HCT116 (cell line): ENCODE measurements at regions not wholly inside any gene's neighbourhood (a gene's known extent, or its start where the extent isn't known, plus 50 kb on each side); places are given as distances from the start of the nearest gene placed in this dataset.

Source experiments
- ATAC-seq: fragments of 200-7000 bp; cut with Tn5 transposase; 2 replicates; pipeline ENCODE4 v1.9.1; 2020; ENCODE audit warnings: mild to moderate bottlenecking, moderate library complexity
- BruUV-seq: library from RNA; stranded (reverse); fragments of 400-500 nt; replicated peaks from 2 replicates; lab custom pipeline; 2021; lab: Mats Ljungman, UMichigan
- CTCF ChIA-PET: fragments of 300-600 bp; sonication (Branson Sonifier 250); formaldehyde crosslinking; loops from one replicate; lab custom pipeline; 2021; ENCODE audit warnings: antibody characterized with exemption; lab: Charles Lee
- POLR2A ChIA-PET: fragments of 300-600, 350-600 bp; sonication (Branson Sonifier 250); formaldehyde crosslinking; loops from one replicate; lab custom pipeline; 2021; ENCODE audit warnings: antibody characterized with exemption; lab: Charles Lee
- RAD21 ChIA-PET, 2 experiments: fragments of 300-600 bp; sonication (Branson Sonifier 250); formaldehyde crosslinking; loops; one replicate each; lab custom pipeline; 2023; ENCODE audit warnings: low total read pairs in 2 of 2; ENCODE audit not compliant: uncharacterized antibody in 2 of 2, unreplicated experiment in 2 of 2, low non-redundant PET in 1 of 2; lab: Charles Lee
- DNase-seq: peaks from one replicate; pipeline ENCODE4 v3.0.0-alpha.2; 2010; ENCODE audit warnings: low read depth, low spot score
- H2AFZ ChIP-seq: fragments of 200-600 bp; shearing (Covaris generic), sonication (generic); 2 replicates; pipeline ENCODE4 v1.6.1; 2017; ENCODE audit warnings: low read depth, mixed run types, mixed read lengths, antibody characterized with exemption, low read length; ENCODE audit not compliant: poor library complexity, severe bottlenecking
- H3K27ac ChIP-seq: 2 replicates; pipeline ENCODE4 v1.5.1; 2012; ENCODE audit warnings: low read depth, low read length
- H3K27me3 ChIP-seq: fragments of 200-600 bp; sonication (generic); 2 replicates; pipeline ENCODE4 v1.6.1; 2016; ENCODE audit warnings: mixed run types, low read length, mixed read lengths; ENCODE audit not compliant: insufficient read depth
- H3K36me3 ChIP-seq, 2 experiments: fragments of 200-500 bp in 1 of 2; fragments of 200-600 bp in 1 of 2; sonication (Bioruptor generic) in 1 of 2; sonication (generic) in 1 of 2; 2 replicates each; pipeline versions ENCODE4 v1.5.1 to v1.6.1; 2014 to 2016; ENCODE audit warnings: low read length in 2 of 2, inconsistent platforms in 1 of 2, mixed read lengths in 1 of 2, mixed run types in 1 of 2; ENCODE audit not compliant: insufficient read depth in 2 of 2, control insufficient read depth in 1 of 2
- H3K4me1 ChIP-seq, 2 experiments: fragments of 200-600 bp in 1 of 2; sonication (generic) in 1 of 2; 2 replicates each; pipeline versions ENCODE4 v1.5.1 to v1.6.1; 2012 to 2017; ENCODE audit warnings: low read length in 2 of 2, inconsistent platforms in 1 of 2, mild to moderate bottlenecking in 1 of 2, mixed read lengths in 1 of 2, mixed run types in 1 of 2, moderate library complexity in 1 of 2; ENCODE audit not compliant: insufficient read depth in 2 of 2, control insufficient read depth in 1 of 2
- H3K4me2 ChIP-seq: fragments of 200-600 bp; sonication (generic); 2 replicates; pipeline ENCODE4 v1.6.1; 2017; ENCODE audit warnings: mixed run types, low read length, mixed read lengths
- H3K4me3 ChIP-seq, 2 experiments: fragments of 200-600 bp in 1 of 2; sonication (generic) in 1 of 2; replicated peaks in 1 of 2; 2 replicates each; pipeline ENCODE4 v1.5.1; 2011 to 2016; ENCODE audit warnings: low read length in 2 of 2, control low read depth in 1 of 2, low read depth in 1 of 2, mild to moderate bottlenecking in 1 of 2, mixed read lengths in 1 of 2, mixed run types in 1 of 2
- H3K79me2 ChIP-seq: fragments of 200-600 bp; sonication (generic); 2 replicates; pipeline ENCODE4 v1.6.1; 2017; ENCODE audit warnings: mild to moderate bottlenecking, mixed run types, low read length, moderate library complexity, mixed read lengths; ENCODE audit not compliant: insufficient read depth
- H3K9ac ChIP-seq: fragments of 200-600 bp; sonication (generic); 2 replicates; pipeline ENCODE4 v1.6.1; 2016; ENCODE audit warnings: low read length, mixed read lengths
- H3K9me2 ChIP-seq: fragments of 200-600 bp; sonication (generic), shearing (Covaris generic); 2 replicates; pipeline ENCODE4 v1.6.1; 2017; ENCODE audit warnings: mixed run types, mild to moderate bottlenecking, moderate library complexity; ENCODE audit not compliant: insufficient read depth
- H3K9me3 ChIP-seq, 2 experiments: fragments of 200-500 bp in 1 of 2; fragments of 200-600 bp in 1 of 2; sonication (Bioruptor generic) in 1 of 2; sonication (generic) in 1 of 2; 2 replicates each; pipeline ENCODE4 v1.6.1; 2014 to 2017; ENCODE audit warnings: low read length in 2 of 2, mixed read lengths in 2 of 2, inconsistent platforms in 1 of 2, low read depth in 1 of 2, mild to moderate bottlenecking in 1 of 2, mixed run types in 1 of 2, moderate library complexity in 1 of 2; ENCODE audit not compliant: control insufficient read depth in 1 of 2, insufficient read depth in 1 of 2
- H4K20me1 ChIP-seq: fragments of 200-600 bp; sonication (generic), shearing (Covaris generic); 2 replicates; pipeline ENCODE4 v1.6.1; 2017; ENCODE audit warnings: mixed run types, mild to moderate bottlenecking, moderate library complexity; ENCODE audit not compliant: insufficient read depth
- CTCF ChIP-seq, 3 experiments: fragments of 200-600 bp in 1 of 3; sonication (generic) in 1 of 3; IDR thresholded peaks in 2 of 3; conservative IDR thresholded peaks in 1 of 3; 2 replicates each; pipeline ENCODE4 v1.5.1; 2012 to 2017; ENCODE audit warnings: low read depth in 2 of 3, low read length in 2 of 3, antibody characterized with exemption in 1 of 3, borderline replicate concordance in 1 of 3, control low read depth in 1 of 3, mild to moderate bottlenecking in 1 of 3, mixed read lengths in 1 of 3, mixed run types in 1 of 3, moderate library complexity in 1 of 3; ENCODE audit not compliant: insufficient read depth in 1 of 3
- ELF1 ChIP-seq: IDR thresholded peaks from 2 replicates; pipeline ENCODE4 v1.6.1; 2012; ENCODE audit warnings: low read depth, borderline replicate concordance
- EZH2phosphoT487 ChIP-seq: fragments of 200-600 bp; IDR thresholded peaks from 2 replicates; pipeline ENCODE4 v1.6.1; 2018; ENCODE audit warnings: antibody characterized with exemption, borderline replicate concordance
- FOSL1 ChIP-seq: IDR thresholded peaks from 2 replicates; pipeline ENCODE4 v1.6.1; 2012; ENCODE audit warnings: low read depth
- MAX ChIP-seq: IDR thresholded peaks from 2 replicates; pipeline ENCODE4 v1.6.1; 2012
- POLR2AphosphoS5 ChIP-seq: IDR thresholded peaks from 2 replicates; pipeline ENCODE4 v1.6.1; 2011; ENCODE audit warnings: mild to moderate bottlenecking, low read depth, low read length, moderate library complexity
- REST ChIP-seq: IDR thresholded peaks from 2 replicates; pipeline ENCODE4 v1.6.1; 2012; ENCODE audit warnings: low read depth
- SIN3A ChIP-seq: IDR thresholded peaks from 2 replicates; pipeline ENCODE4 v1.6.1; 2012; ENCODE audit warnings: low read depth
- SP1 ChIP-seq: IDR thresholded peaks from 2 replicates; pipeline ENCODE4 v1.6.1; 2012; ENCODE audit warnings: low read depth
- TCF7L2 ChIP-seq: IDR thresholded peaks from 2 replicates; pipeline ENCODE4 v1.7.0; 2011; ENCODE audit warnings: borderline replicate concordance, inconsistent platforms; ENCODE audit not compliant: insufficient read depth, insufficient read length; ENCODE audit errors: extremely low read depth
- ZNF274 ChIP-seq: fragments of 200-500 bp; sonication (Bioruptor generic); IDR thresholded peaks from 2 replicates; pipeline ENCODE4 v1.6.1; 2014; ENCODE audit warnings: mild to moderate bottlenecking, low read depth, low read length, inconsistent platforms
- intact Hi-C: fragments of 100-400 bp; cut with micrococcal nuclease; formaldehyde crosslinking; loops from 2 replicates; pipeline ENCODE4 v1.10.0; 2022

- H3K4me3 ChIP-seq, result no peak overlapping the region
- no peaks in the 10 kb centered on the region for H3K27me3 ChIP-seq
- H3K9ac ChIP-seq, result no peak overlapping the region
- H3K9me2 ChIP-seq, result no peaks in the 10 kb centered on the region
- no peaks in the 10 kb centered on the region for H3K36me3 ChIP-seq
- no peak overlapping the region for H3K4me2 ChIP-seq
- H3K9me3 ChIP-seq, result peaks cover 8 to 23% of the 10 kb centered on the region in 2 experiments; a peak in 2 of 4 replicates
- intact Hi-C loops, result no loop called here
- no peak overlapping the region for H3K27ac ChIP-seq
- CTCF ChIA-PET, result no interaction called here
- no peak for TF ChIP-seq SIN3A
- TF ChIP-seq ZNF274, result no peak
- no peak for TF ChIP-seq SP1
- TF ChIP-seq TCF7L2, result no peak
- TF ChIP-seq FOSL1, result no peak
- no peak for TF ChIP-seq ELF1
- no peak for TF ChIP-seq REST
- TF ChIP-seq MAX, result no peak
- TF ChIP-seq CTCF (IDR thresholded peaks at IDR 0.05 in 2 of 3, conservative IDR thresholded peaks at IDR 0.05 in 1 of 3; ENCODE audit: borderline replicate concordance in 1 of 3, insufficient read depth in 1 of 3, low read depth in 2 of 3, low read length in 2 of 3), result no peak
- no peak for TF ChIP-seq POLR2AphosphoS5
- TF ChIP-seq EZH2phosphoT487, result no peak
- TF ChIP-seq, all 23 proteins: peak for 0
- no TSS peak for BruUV-seq
- Histone ChIP-seq H2AFZ (no peak overlapping the region), H3K4me1 (no peaks in the 10 kb centered on the region), H3K79me2 (no peaks in the 10 kb centered on the region), H4K20me1 (no peaks in the 10 kb centered on the region)
- ChIA-PET RAD21 (no interaction called here), POLR2A (no interaction called here)
- no peak for ATAC-seq
- DNase-seq, result no peak
Measured at GRCh38 chr3:76410762-76411281, 625.5 kb upstream of the ZNF717 start.
